ENCODE measurements at regions not wholly inside any gene's neighbourhood (a gene's known extent, or its start where the extent isn't known, plus 50 kb on each side); places are given as distances from the start of the nearest gene placed in this dataset.

GRCh38 chr6:77178821-77179220 is 284.5 kb downstream of the HTR1B start:
- H3K4me3 ChIP-seq: no peak overlapping the region
- TF ChIP-seq, protein P1, sequence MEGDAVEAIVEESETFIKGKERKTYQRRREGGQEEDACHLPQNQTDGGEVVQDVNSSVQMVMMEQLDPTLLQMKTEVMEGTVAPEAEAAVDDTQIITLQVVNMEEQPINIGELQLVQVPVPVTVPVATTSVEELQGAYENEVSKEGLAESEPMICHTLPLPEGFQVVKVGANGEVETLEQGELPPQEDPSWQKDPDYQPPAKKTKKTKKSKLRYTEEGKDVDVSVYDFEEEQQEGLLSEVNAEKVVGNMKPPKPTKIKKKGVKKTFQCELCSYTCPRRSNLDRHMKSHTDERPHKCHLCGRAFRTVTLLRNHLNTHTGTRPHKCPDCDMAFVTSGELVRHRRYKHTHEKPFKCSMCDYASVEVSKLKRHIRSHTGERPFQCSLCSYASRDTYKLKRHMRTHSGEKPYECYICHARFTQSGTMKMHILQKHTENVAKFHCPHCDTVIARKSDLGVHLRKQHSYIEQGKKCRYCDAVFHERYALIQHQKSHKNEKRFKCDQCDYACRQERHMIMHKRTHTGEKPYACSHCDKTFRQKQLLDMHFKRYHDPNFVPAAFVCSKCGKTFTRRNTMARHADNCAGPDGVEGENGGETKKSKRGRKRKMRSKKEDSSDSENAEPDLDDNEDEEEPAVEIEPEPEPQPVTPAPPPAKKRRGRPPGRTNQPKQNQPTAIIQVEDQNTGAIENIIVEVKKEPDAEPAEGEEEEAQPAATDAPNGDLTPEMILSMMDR (IDR thresholded peaks at IDR 0.05): no peak
- no peak overlapping the region for H3K27ac ChIP-seq
- no peak for DNase-seq (ENCODE audit: low spot score)
- no peaks in the 10 kb centered on the region for H3K36me3 ChIP-seq
- no peaks in the 10 kb centered on the region for H3K4me1 ChIP-seq (ENCODE audit: control insufficient read depth in 1 of 2, low read depth in 2 of 2)
- no peaks in the 10 kb centered on the region for H3K9me3 ChIP-seq
- ATAC-seq (ENCODE audit: insufficient number of reproducible peaks, low FRiP score, low read depth): no peak
- H3K27me3 ChIP-seq (replicated peaks; ENCODE audit: insufficient read depth): no peaks in the 10 kb centered on the region

GRCh38 chr6:77177470-77177869 is 285.8 kb downstream of the HTR1B start:
- no peaks in the 10 kb centered on the region for H3K9me3 ChIP-seq
- ATAC-seq (ENCODE audit: insufficient number of reproducible peaks, low FRiP score, low read depth) (no peak), DNase-seq (ENCODE audit: low spot score) (no peak)
- H3K4me3 ChIP-seq: no peak overlapping the region
- TF ChIP-seq, protein P1 (IDR thresholded peaks at IDR 0.05): no peak
- H3K27ac ChIP-seq: no peak overlapping the region
- no peaks in the 10 kb centered on the region for H3K36me3 ChIP-seq
- H3K27me3 ChIP-seq (replicated peaks; ENCODE audit: insufficient read depth): no peaks in the 10 kb centered on the region
- H3K4me1 ChIP-seq (ENCODE audit: control insufficient read depth in 1 of 2, low read depth in 2 of 2): no peaks in the 10 kb centered on the region

DNA sequence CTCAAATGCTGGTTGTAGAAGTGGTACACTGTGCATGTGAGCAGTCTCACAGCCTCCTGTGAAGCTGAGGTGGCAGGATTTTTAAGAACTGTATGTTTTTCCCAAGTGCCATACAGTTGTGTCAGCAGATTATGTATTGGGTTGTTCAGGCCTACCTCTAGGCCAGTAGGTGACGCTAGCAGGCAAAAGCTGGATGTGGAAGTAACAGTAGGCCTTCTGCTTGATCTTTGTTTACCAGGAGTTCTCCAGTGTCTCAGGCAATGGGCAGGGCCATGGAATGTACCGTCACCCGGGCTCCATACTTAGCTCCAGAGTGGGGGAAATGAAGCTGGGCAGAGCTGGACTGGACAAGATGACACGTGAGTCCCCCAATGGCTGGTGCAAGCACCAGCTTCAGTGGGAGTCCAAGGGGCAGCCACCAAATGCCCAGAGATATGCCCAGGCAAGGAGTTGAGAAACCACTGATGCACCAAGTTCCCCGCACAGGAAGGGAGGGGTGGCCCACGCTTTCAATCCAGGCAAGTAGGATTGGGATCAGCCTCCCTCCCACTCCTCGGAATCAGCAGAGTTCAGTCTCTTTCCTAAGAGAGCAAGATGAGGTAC is 289.7 kb downstream of the HTR1B start:
- Histone ChIP-seq H3K4me3 (no peak overlapping the region), H3K4me1 (ENCODE audit: control insufficient read depth in 1 of 2, low read depth in 2 of 2) (no peaks in the 10 kb centered on the region), H3K27ac (no peak overlapping the region), H3K36me3 (no peaks in the 10 kb centered on the region), H3K27me3 (replicated peaks; ENCODE audit: insufficient read depth) (no peaks in the 10 kb centered on the region), H3K9me3 (no peaks in the 10 kb centered on the region)
- no peak for DNase-seq (ENCODE audit: low spot score)
- TF ChIP-seq, protein P1 (IDR thresholded peaks at IDR 0.05): no peak
- ATAC-seq (ENCODE audit: insufficient number of reproducible peaks, low FRiP score, low read depth): no peak

DNA sequence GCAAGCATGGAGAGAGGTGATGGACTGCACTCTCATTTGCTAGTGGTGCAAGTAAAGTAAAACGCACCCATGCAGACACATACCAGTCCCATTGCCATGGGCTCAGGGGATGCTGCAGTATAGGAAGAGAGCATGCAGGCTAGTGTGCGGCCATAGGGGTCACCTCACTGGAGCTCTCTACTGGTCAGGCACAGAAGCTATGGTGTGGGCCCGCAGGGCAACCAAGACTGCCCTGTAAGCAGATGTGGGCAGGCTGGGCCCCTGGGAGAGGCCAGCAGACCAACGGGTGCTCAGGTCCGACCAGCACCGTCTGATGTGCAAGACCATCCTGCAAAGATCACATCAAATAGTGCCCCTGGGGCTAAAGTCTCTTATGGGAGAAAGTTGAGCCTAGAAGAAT is 290.7 kb downstream of the HTR1B start:
- no peak for DNase-seq (ENCODE audit: low spot score)
- no peak overlapping the region for H3K4me3 ChIP-seq

GRCh38 chr6:77159730-77160129 is 303.6 kb downstream of the HTR1B start:
- Histone ChIP-seq H3K9me3 (no peaks in the 10 kb centered on the region), H3K4me3 (no peak overlapping the region), H3K36me3 (no peaks in the 10 kb centered on the region), H3K27me3 (replicated peaks; ENCODE audit: insufficient read depth) (no peaks in the 10 kb centered on the region), H3K4me1 (ENCODE audit: control insufficient read depth in 1 of 2, low read depth in 2 of 2) (no peaks in the 10 kb centered on the region), H3K27ac (no peak overlapping the region)
- TF ChIP-seq, protein P1 (IDR thresholded peaks at IDR 0.05): no peak
- ATAC-seq (ENCODE audit: insufficient number of reproducible peaks, low FRiP score, low read depth) (no peak), DNase-seq (ENCODE audit: low spot score) (no peak)

More for the DNA sequence above, 290.7 kb downstream of the HTR1B start:
- no peaks in the 10 kb centered on the region for H3K4me1 ChIP-seq (ENCODE audit: control insufficient read depth in 1 of 2, low read depth in 2 of 2)
- no peak for ATAC-seq (ENCODE audit: insufficient number of reproducible peaks, low FRiP score, low read depth)
- no peaks in the 10 kb centered on the region for H3K36me3 ChIP-seq
- no peaks in the 10 kb centered on the region for H3K27me3 ChIP-seq (replicated peaks; ENCODE audit: insufficient read depth)
- H3K9me3 ChIP-seq: no peaks in the 10 kb centered on the region
- H3K27ac ChIP-seq: no peak overlapping the region
- TF ChIP-seq, protein P1 (IDR thresholded peaks at IDR 0.05): no peak

All from thoracic aorta (tissue), 2 donors.